Central memory CD8-positive, alpha-beta T cell (primary cell): ENCODE measurements at regions not wholly inside any gene's neighbourhood (a gene's known extent, or its start where the extent isn't known, plus 50 kb on each side); places are given as distances from the start of the nearest gene placed in this dataset.

Experiments used
- ATAC-seq: fragments of 150-1000 bp; cut with Tn5 transposase; replicated peaks from 2 replicates; pipeline ENCODE4 v1.10.0; 2022; ENCODE audit warnings: mild to moderate bottlenecking, moderate FRiP score, moderate number of reproducible peaks; ENCODE audit not compliant: poor library complexity, severe bottlenecking; ENCODE audit errors: extremely low read depth
- DNase-seq, 2 donors: peaks; one replicate each; pipeline ENCODE4 v3.0.0; 2021; ENCODE audit warnings: low spot score in 2 of 2
- H3K27ac Mint-ChIP-seq: one replicate; pipeline ENCODE4 v1.8.0; 2022; ENCODE audit warnings: low read depth, mild to moderate bottlenecking, moderate library complexity, mixed read lengths
- H3K27me3 Mint-ChIP-seq: one replicate; pipeline ENCODE4 v1.8.0; 2022; ENCODE audit warnings: mixed read lengths
- H3K36me3 Mint-ChIP-seq: one replicate; pipeline ENCODE4 v1.8.0; 2022; ENCODE audit warnings: mild to moderate bottlenecking, moderate library complexity, mixed read lengths; ENCODE audit not compliant: insufficient read depth
- H3K4me1 Mint-ChIP-seq: one replicate; pipeline ENCODE4 v1.8.0; 2022; ENCODE audit warnings: mixed read lengths
- H3K4me3 Mint-ChIP-seq: one replicate; pipeline ENCODE4 v1.8.0; 2022; ENCODE audit warnings: mild to moderate bottlenecking, moderate library complexity, mixed read lengths
- H3K9me3 Mint-ChIP-seq: one replicate; pipeline ENCODE4 v1.8.0; 2022; ENCODE audit warnings: mixed read lengths

GRCh38 chr4:55758066-55758465 is 61.5 kb upstream of the EXOC1L start:
- no peak overlapping the region for H3K27ac Mint-ChIP-seq
- DNase-seq (no peak), ATAC-seq (no peak)
- no peak overlapping the region for H3K4me3 Mint-ChIP-seq
- H3K9me3 Mint-ChIP-seq, result no peaks in the 10 kb centered on the region
- no peaks in the 10 kb centered on the region for H3K27me3 Mint-ChIP-seq
- no peaks in the 10 kb centered on the region for H3K4me1 Mint-ChIP-seq
- no peaks in the 10 kb centered on the region for H3K36me3 Mint-ChIP-seq

GRCh38 chr4:55758570-55758969 is 61.0 kb upstream of the EXOC1L start:
- Mint-ChIP-seq H3K27ac (no peak overlapping the region), H3K36me3 (no peaks in the 10 kb centered on the region), H3K4me1 (no peaks in the 10 kb centered on the region), H3K9me3 (no peaks in the 10 kb centered on the region), H3K27me3 (no peaks in the 10 kb centered on the region), H3K4me3 (no peak overlapping the region)
- ATAC-seq (no peak), DNase-seq (no peak)

DNA sequence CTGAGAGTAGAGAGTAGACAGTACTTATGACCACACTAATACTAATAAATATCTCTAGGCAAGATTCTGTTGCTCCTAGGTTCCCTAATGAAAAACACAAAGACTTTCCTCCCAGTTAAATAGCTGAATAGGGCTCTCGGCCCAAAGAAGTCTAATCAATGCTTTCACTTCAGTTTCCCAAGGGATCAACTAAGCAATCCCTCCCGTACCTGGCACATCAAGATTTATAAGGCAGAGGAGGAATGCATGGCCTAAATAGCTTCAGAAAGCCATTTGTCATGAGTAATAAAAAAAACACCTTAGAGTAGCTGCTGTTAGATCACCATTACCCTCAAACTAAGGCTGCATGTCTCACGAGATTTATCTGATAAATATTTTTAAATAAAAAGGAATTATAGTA is 56.8 kb upstream of the EXOC1L start:
- Mint-ChIP-seq H3K27ac (no peak overlapping the region), H3K27me3 (peaks cover 21% of the 10 kb centered on the region), H3K4me1 (no peaks in the 10 kb centered on the region), H3K4me3 (no peak overlapping the region), H3K9me3 (no peaks in the 10 kb centered on the region), H3K36me3 (no peaks in the 10 kb centered on the region)
- DNase-seq (no peak), ATAC-seq (no peak)

DNA sequence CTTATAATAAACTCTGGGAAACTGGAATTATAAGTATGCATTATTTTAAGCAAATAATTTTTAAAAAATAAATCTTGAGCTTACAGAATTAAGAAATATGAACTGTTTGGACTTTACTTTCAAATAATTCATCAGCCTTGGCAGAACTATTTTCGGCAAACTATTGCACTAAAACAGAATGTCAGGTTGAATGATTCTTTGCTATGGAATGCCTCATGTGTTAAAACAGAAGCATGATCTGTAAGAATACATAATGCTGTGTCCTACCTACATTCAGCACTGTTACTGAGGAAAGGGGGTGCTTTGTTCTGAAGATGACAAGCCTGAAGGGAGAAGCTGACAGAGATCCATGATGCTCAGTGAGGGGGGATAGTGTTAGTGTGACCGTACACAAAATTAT is 55.6 kb upstream of the EXOC1L start:
- H3K4me1 Mint-ChIP-seq, result no peaks in the 10 kb centered on the region
- no peak overlapping the region for H3K4me3 Mint-ChIP-seq
- no peak for DNase-seq
- peaks cover 29% of the 10 kb centered on the region for H3K27me3 Mint-ChIP-seq
- ATAC-seq, result no peak
- H3K36me3 Mint-ChIP-seq, result no peaks in the 10 kb centered on the region
- H3K9me3 Mint-ChIP-seq, result no peaks in the 10 kb centered on the region
- no peak overlapping the region for H3K27ac Mint-ChIP-seq

DNA sequence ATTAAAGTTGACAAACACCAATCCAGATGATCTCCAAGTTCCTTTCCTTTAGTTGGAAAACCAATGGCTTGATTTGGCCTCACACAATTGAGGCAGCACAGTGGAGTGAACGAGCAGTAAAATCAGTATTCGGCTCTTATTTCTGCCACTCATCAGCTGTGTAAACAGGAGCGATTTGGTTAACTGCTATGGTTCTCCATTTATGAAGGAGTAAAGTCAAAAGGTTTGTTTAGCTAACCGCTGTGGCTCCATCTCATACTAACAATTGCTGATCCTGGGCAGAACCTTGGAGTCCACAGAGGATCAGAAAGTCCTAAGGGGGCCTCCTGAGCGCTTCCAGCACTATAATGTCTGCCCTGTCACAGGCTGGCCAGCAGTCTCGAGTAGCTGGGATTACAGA is 54.5 kb upstream of the EXOC1L start:
- Mint-ChIP-seq H3K36me3 (no peaks in the 10 kb centered on the region), H3K27me3 (peaks cover 29% of the 10 kb centered on the region), H3K4me3 (no peak overlapping the region), H3K4me1 (no peaks in the 10 kb centered on the region), H3K27ac (no peak overlapping the region), H3K9me3 (no peaks in the 10 kb centered on the region)
- ATAC-seq, result no peak
- DNase-seq, result no peak

DNA sequence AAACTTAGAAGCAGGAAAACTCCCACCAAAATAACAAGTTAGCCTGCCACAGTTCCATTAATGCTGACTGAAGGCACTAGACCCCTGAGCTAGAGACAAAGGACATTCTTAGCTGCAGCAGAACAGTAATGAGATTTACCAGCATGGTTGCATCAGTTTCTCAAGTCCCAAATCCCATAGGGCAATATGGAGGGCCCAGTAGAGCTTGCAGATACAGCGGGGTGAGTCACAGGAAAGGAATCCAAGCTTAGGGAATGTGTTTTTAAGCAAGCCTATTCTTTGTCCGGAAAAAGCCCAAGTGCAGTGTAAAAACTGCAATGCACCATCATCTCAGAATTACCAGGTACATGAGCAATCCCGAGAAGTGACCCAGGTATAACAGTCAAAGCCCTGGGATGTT is 51.3 kb upstream of the EXOC1L start:
- Mint-ChIP-seq H3K4me1 (no peaks in the 10 kb centered on the region), H3K4me3 (no peak overlapping the region), H3K27me3 (peaks cover 44% of the 10 kb centered on the region), H3K27ac (no peak overlapping the region), H3K36me3 (no peaks in the 10 kb centered on the region), H3K9me3 (no peaks in the 10 kb centered on the region)
- DNase-seq, result no peak
- no peak for ATAC-seq
